ENCODE measurements at regions not wholly inside any gene's neighbourhood (a gene's known extent, or its start where the extent isn't known, plus 50 kb on each side); places are given as distances from the start of the nearest gene placed in this dataset.

GRCh38 chr6:19159561-19159960 lies 677.6 kb upstream of the ID4 start:
- H3K27ac Mint-ChIP-seq, result no peak overlapping the region
- H3K9me3 Mint-ChIP-seq, result no peaks in the 10 kb centered on the region
- no peaks in the 10 kb centered on the region for H3K27me3 Mint-ChIP-seq
- no peaks in the 10 kb centered on the region for H3K36me3 Mint-ChIP-seq
- no peak for ATAC-seq (ENCODE audit: low read depth)
- POLR2A ChIA-PET, result no interaction called here
- no peak for DNase-seq
- H3K4me3 Mint-ChIP-seq, result no peak overlapping the region
- no peaks in the 10 kb centered on the region for H3K4me1 Mint-ChIP-seq

DNA sequence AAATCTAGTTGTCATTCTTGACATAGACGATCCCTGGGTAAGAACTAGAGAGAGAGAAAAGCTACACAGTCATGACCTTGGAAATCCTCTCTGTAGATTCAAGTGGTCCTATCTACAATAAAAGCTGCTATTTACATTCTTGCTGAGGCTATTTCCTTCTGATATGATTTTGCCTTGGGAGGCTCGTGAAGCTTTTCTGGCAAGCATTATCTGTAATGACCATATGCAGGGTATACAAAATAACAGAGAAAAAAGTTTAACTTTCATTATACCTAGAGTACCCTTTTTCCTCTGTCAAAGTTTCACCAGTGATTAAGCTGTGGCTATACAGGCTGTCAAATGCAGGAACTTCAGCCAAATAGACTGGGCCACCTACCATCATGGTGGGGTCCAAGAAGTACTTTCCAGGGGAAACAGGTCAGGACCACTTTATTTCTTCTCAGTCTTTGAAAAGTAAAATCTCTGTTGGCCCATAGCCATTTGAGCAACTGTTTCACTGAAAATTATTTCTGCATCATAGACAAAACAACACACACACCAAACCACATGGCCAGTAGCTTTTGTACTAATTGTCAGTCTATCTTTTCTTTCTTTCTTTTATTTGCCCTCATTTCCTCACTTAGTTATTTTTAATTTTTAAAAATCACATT lies 677.0 kb upstream of the ID4 start:
- DNase-seq, result no peak
- Mint-ChIP-seq H3K4me1 (no peaks in the 10 kb centered on the region), H3K4me3 (no peak overlapping the region), H3K9me3 (no peaks in the 10 kb centered on the region), H3K27ac (no peak overlapping the region), H3K36me3 (no peaks in the 10 kb centered on the region), H3K27me3 (no peaks in the 10 kb centered on the region)
- ATAC-seq (ENCODE audit: low read depth), result no peak
- POLR2A ChIA-PET, result no interaction called here

DNA sequence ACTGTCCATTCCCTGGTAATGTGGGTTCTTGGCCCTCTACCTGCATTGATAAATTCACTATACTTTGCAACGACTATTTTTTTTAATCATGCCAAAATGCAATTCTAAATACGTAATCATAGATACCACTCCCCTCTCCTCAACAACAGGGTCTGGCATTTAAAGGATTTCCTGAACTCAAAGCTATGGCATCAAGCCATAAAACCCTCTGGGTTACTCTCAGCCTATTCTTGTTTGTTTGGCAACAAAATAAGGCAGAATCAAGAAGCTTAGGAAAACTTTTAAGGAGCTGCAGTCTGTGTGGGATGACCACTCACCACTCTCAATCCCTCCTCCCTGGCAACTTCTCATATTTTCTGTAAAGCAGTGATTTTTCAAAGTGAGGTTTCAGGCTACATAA lies 669.9 kb upstream of the ID4 start:
- POLR2A ChIA-PET, result no interaction called here
- ATAC-seq (ENCODE audit: low read depth) (no peak), DNase-seq (no peak)
- Mint-ChIP-seq H3K4me1 (no peaks in the 10 kb centered on the region), H3K27ac (no peak overlapping the region), H3K9me3 (peaks cover 2% of the 10 kb centered on the region), H3K36me3 (no peaks in the 10 kb centered on the region), H3K4me3 (no peak overlapping the region), H3K27me3 (no peaks in the 10 kb centered on the region)

- peaks cover 3% of the 10 kb centered on the region for H3K9me3 Mint-ChIP-seq
- H3K4me3 Mint-ChIP-seq, result no peak overlapping the region
- ATAC-seq (ENCODE audit: low read depth), result no peak
- POLR2A ChIA-PET, result no interaction called here
- H3K27ac Mint-ChIP-seq, result no peak overlapping the region
- DNase-seq, result no peak
- no peaks in the 10 kb centered on the region for H3K4me1 Mint-ChIP-seq
- no peaks in the 10 kb centered on the region for H3K36me3 Mint-ChIP-seq
- no peaks in the 10 kb centered on the region for H3K27me3 Mint-ChIP-seq
These were observed 667.8 kb upstream of the ID4 start for GRCh38 chr6:19169366-19169765.

- Mint-ChIP-seq H3K4me1 (no peaks in the 10 kb centered on the region), H3K27ac (no peak overlapping the region), H3K4me3 (no peak overlapping the region), H3K9me3 (peaks cover 7% of the 10 kb centered on the region), H3K27me3 (no peaks in the 10 kb centered on the region), H3K36me3 (no peaks in the 10 kb centered on the region)
- DNase-seq (no peak), ATAC-seq (ENCODE audit: low read depth) (no peak)
- POLR2A ChIA-PET, result no interaction called here
These were observed 662.1 kb upstream of the ID4 start for GRCh38 chr6:19175023-19175422.

DNA sequence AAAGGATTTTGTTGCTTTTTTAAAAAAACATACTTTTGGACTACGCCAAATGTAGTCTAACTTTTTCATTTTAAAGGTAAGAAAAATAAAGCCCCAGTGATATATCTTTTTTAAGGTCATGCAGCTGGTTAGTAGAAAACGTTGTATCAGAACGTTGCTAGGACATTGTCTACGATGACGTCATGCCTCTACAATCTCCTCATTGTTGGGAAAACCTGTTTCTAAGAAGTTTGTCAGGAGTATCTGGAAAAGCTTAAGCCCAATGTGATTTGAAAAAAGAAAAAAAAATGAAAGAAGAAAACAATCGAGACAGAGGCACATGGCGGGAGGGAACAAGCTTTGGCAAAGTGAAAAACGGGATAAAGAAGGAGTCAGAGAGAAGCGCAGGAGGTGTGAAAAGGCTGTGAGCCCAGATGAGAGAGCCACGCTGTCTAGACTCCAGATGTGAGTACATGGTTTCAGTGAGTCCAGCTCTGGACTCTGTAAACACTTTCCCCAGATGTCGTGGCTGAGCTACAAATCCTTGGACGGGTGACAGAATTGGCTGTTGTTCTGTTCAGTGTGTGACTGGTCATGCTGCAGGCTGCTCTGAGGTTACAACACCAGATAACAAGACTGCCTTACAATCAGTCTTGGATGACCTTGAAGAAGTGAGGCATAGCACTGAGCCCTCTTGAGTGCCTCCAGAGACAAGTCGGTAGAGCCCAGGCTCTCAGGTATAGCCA lies 656.7 kb upstream of the ID4 start:
- Mint-ChIP-seq H3K9me3 (peaks cover 13% of the 10 kb centered on the region), H3K27ac (no peak overlapping the region), H3K36me3 (no peaks in the 10 kb centered on the region), H3K27me3 (no peaks in the 10 kb centered on the region), H3K4me3 (no peak overlapping the region), H3K4me1 (no peaks in the 10 kb centered on the region)
- POLR2A ChIA-PET, result no interaction called here
- no peak for DNase-seq
- ATAC-seq (ENCODE audit: low read depth), result no peak

- POLR2A ChIA-PET, result no interaction called here
- no peaks in the 10 kb centered on the region for H3K27me3 Mint-ChIP-seq
- no peak overlapping the region for H3K27ac Mint-ChIP-seq
- no peak overlapping the region for H3K4me3 Mint-ChIP-seq
- H3K4me1 Mint-ChIP-seq, result no peaks in the 10 kb centered on the region
- DNase-seq (no peak), ATAC-seq (ENCODE audit: low read depth) (no peak)
- no peaks in the 10 kb centered on the region for H3K36me3 Mint-ChIP-seq
- H3K9me3 Mint-ChIP-seq, result peaks cover 13% of the 10 kb centered on the region
These were observed 656.0 kb upstream of the ID4 start for GRCh38 chr6:19181211-19181610.

GRCh38 chr6:19193624-19194023 lies 643.5 kb upstream of the ID4 start:
- no peaks in the 10 kb centered on the region for H3K4me1 Mint-ChIP-seq
- no peaks in the 10 kb centered on the region for H3K27me3 Mint-ChIP-seq
- POLR2A ChIA-PET, result no interaction called here
- H3K36me3 Mint-ChIP-seq, result no peaks in the 10 kb centered on the region
- H3K9me3 Mint-ChIP-seq, result peaks cover 4% of the 10 kb centered on the region
- DNase-seq, result no peak
- H3K4me3 Mint-ChIP-seq, result no peak overlapping the region
- no peak overlapping the region for H3K27ac Mint-ChIP-seq
- no peak for ATAC-seq (ENCODE audit: low read depth)

DNA sequence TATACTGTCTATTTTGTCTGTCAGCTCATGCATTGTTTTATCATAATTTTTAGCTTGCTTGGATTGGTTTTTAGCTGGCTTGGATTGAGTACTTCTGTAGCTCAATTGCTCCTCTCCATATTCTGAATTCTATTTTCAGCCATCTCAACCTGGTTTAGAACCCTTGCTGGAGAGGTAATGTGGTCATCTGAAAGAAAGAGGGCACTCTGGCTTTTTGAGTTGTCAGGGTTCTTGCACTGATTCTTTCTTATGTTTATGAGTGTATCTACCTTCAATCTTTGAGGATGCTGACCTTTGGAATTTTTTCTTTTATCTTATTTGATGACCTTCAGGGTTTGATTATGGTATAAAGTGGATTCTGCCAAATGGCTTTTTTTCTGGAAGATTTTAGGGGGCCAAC lies 632.7 kb upstream of the ID4 start:
- POLR2A ChIA-PET, result no interaction called here
- no peak overlapping the region for H3K4me3 Mint-ChIP-seq
- H3K27me3 Mint-ChIP-seq, result no peaks in the 10 kb centered on the region
- peaks cover 6% of the 10 kb centered on the region for H3K9me3 Mint-ChIP-seq
- DNase-seq (no peak), ATAC-seq (ENCODE audit: low read depth) (no peak)
- H3K27ac Mint-ChIP-seq, result no peak overlapping the region
- no peaks in the 10 kb centered on the region for H3K4me1 Mint-ChIP-seq
- H3K36me3 Mint-ChIP-seq, result no peaks in the 10 kb centered on the region

GRCh38 chr6:19205076-19205475 lies 632.1 kb upstream of the ID4 start:
- Mint-ChIP-seq H3K4me3 (no peak overlapping the region), H3K27me3 (no peaks in the 10 kb centered on the region), H3K36me3 (no peaks in the 10 kb centered on the region), H3K4me1 (no peaks in the 10 kb centered on the region), H3K9me3 (peaks cover 6% of the 10 kb centered on the region), H3K27ac (no peak overlapping the region)
- DNase-seq (no peak), ATAC-seq (ENCODE audit: low read depth) (no peak)
- POLR2A ChIA-PET, result no interaction called here

GRCh38 chr6:19209202-19209601 lies 628.0 kb upstream of the ID4 start:
- POLR2A ChIA-PET, result no interaction called here
- ATAC-seq (ENCODE audit: low read depth) (no peak), DNase-seq (no peak)
- no peaks in the 10 kb centered on the region for H3K27me3 Mint-ChIP-seq
- H3K4me1 Mint-ChIP-seq, result no peaks in the 10 kb centered on the region
- H3K36me3 Mint-ChIP-seq, result no peaks in the 10 kb centered on the region
- H3K9me3 Mint-ChIP-seq, result peaks cover 1% of the 10 kb centered on the region
- no peak overlapping the region for H3K4me3 Mint-ChIP-seq
- no peak overlapping the region for H3K27ac Mint-ChIP-seq

GRCh38 chr6:19210849-19211590 lies 626.1 kb upstream of the ID4 start:
- Mint-ChIP-seq H3K36me3 (no peaks in the 10 kb centered on the region), H3K4me3 (no peak overlapping the region), H3K27me3 (no peaks in the 10 kb centered on the region), H3K4me1 (no peaks in the 10 kb centered on the region), H3K9me3 (peaks cover 1% of the 10 kb centered on the region), H3K27ac (no peak overlapping the region)
- ATAC-seq (ENCODE audit: low read depth) (no peak), DNase-seq (no peak)
- POLR2A ChIA-PET, result no interaction called here

GRCh38 chr6:19214231-19214630 lies 622.9 kb upstream of the ID4 start:
- POLR2A ChIA-PET, result no interaction called here
- ATAC-seq (ENCODE audit: low read depth), result no peak
- H3K27me3 Mint-ChIP-seq, result no peaks in the 10 kb centered on the region
- H3K4me3 Mint-ChIP-seq, result no peak overlapping the region
- no peak overlapping the region for H3K27ac Mint-ChIP-seq
- peaks cover 1% of the 10 kb centered on the region for H3K9me3 Mint-ChIP-seq
- no peaks in the 10 kb centered on the region for H3K36me3 Mint-ChIP-seq
- no peak for DNase-seq
- H3K4me1 Mint-ChIP-seq, result no peaks in the 10 kb centered on the region

- H3K27me3 Mint-ChIP-seq, result no peaks in the 10 kb centered on the region
- no peaks in the 10 kb centered on the region for H3K36me3 Mint-ChIP-seq
- H3K9me3 Mint-ChIP-seq, result peaks cover 3% of the 10 kb centered on the region
- DNase-seq (no peak), ATAC-seq (ENCODE audit: low read depth) (no peak)
- H3K4me3 Mint-ChIP-seq, result no peak overlapping the region
- no peaks in the 10 kb centered on the region for H3K4me1 Mint-ChIP-seq
- no peak overlapping the region for H3K27ac Mint-ChIP-seq
- POLR2A ChIA-PET, result no interaction called here
These were observed 617.2 kb upstream of the ID4 start for GRCh38 chr6:19219931-19220330.

Data from activated naive CD8-positive, alpha-beta T cell treated with anti-CD3 and anti-CD28 coated beads, Interleukin-2, amount 10 ng/mL, durations not matched to agents 7 days and 5 days (primary cell).